Loucy (cell line): ENCODE measurements at regions not wholly inside any gene's neighbourhood (a gene's known extent, or its start where the extent isn't known, plus 50 kb on each side); places are given as distances from the start of the nearest gene placed in this dataset.

Source experiments
- H2AFZ ChIP-seq: fragments of 200-600 bp; sonication (generic); 2 replicates; pipeline ENCODE4 v1.6.0; 2016; ENCODE audit warnings: antibody characterized with exemption, mild to moderate bottlenecking, low read length, moderate library complexity
- H3F3A ChIP-seq: fragments of 200-600 bp; 2 replicates; pipeline ENCODE4 v1.6.0; 2016; ENCODE audit warnings: antibody characterized with exemption, low read depth, mild to moderate bottlenecking
- H3K27me3 ChIP-seq: fragments of 200-600 bp; sonication (generic); 2 replicates; pipeline ENCODE4 v1.6.1; 2014; ENCODE audit warnings: low read length, mild to moderate bottlenecking; ENCODE audit not compliant: insufficient read depth, poor library complexity, severe bottlenecking
- H3K36me3 ChIP-seq: fragments of 200-600 bp; sonication (generic); 2 replicates; pipeline ENCODE4 v1.6.1; 2016; ENCODE audit warnings: low read length; ENCODE audit not compliant: insufficient read depth
- H3K4me1 ChIP-seq: fragments of 200-600 bp; sonication (generic); 2 replicates; pipeline ENCODE4 v1.5.1; 2014; ENCODE audit warnings: low read length, mild to moderate bottlenecking; ENCODE audit not compliant: insufficient read depth, poor library complexity, severe bottlenecking
- H3K4me2 ChIP-seq: fragments of 200-600 bp; sonication (generic); 2 replicates; pipeline ENCODE4 v1.6.0; 2014; ENCODE audit warnings: antibody characterized with exemption, low read length, low read depth, mild to moderate bottlenecking; ENCODE audit not compliant: poor library complexity, severe bottlenecking
- H3K4me3 ChIP-seq: fragments of 200-600 bp; sonication (generic); 2 replicates; pipeline ENCODE4 v1.5.1; 2014; ENCODE audit warnings: low read length, mild to moderate bottlenecking, mixed read lengths; ENCODE audit not compliant: poor library complexity, severe bottlenecking
- H3K79me2 ChIP-seq: fragments of 200-600 bp; sonication (generic); 2 replicates; pipeline ENCODE4 v1.6.1; 2014; ENCODE audit warnings: low read length; ENCODE audit not compliant: insufficient read depth
- H3K9ac ChIP-seq: fragments of 200-600 bp; sonication (generic); 2 replicates; pipeline ENCODE4 v1.6.0; 2014; ENCODE audit warnings: mild to moderate bottlenecking, low read depth, low read length, moderate library complexity; ENCODE audit not compliant: poor library complexity, severe bottlenecking
- H3K9me2 ChIP-seq: fragments of 200-600 bp; sonication (generic); replicated peaks from 2 replicates; pipeline ENCODE4 v1.6.1; 2016; ENCODE audit warnings: low read depth, low read length, mixed read lengths
- H3K9me3 ChIP-seq: fragments of 200-600 bp; sonication (generic); 2 replicates; pipeline ENCODE4 v1.6.1; 2014; ENCODE audit warnings: mild to moderate bottlenecking, antibody characterized with exemption, low read length, low read depth; ENCODE audit not compliant: insufficient read depth
- H4K20me1 ChIP-seq: fragments of 200-600 bp; sonication (generic); 2 replicates; pipeline ENCODE4 v1.6.0; 2014; ENCODE audit warnings: antibody characterized with exemption, low read length, mild to moderate bottlenecking; ENCODE audit not compliant: insufficient read depth, poor library complexity, severe bottlenecking
- CTCF ChIP-seq: fragments of 200-600 bp; sonication (generic); conservative IDR thresholded peaks from 2 replicates; pipeline ENCODE4 v1.5.1; 2014; ENCODE audit warnings: mild to moderate bottlenecking, antibody characterized with exemption, low read length
- EZH2phosphoT487 ChIP-seq: fragments of 200-600 bp; IDR thresholded peaks from 2 replicates; pipeline ENCODE4 v1.6.1; 2018; ENCODE audit warnings: antibody characterized with exemption, mild to moderate bottlenecking, moderate library complexity, borderline replicate concordance

GRCh38 chr14:57085801-57086200 lies 182.9 kb downstream of the EXOC5 start:
- H3K4me2 ChIP-seq, result no peak overlapping the region
- H3F3A ChIP-seq, result no peaks in the 10 kb centered on the region
- no peaks in the 10 kb centered on the region for H3K9me2 ChIP-seq
- no peak overlapping the region for H2AFZ ChIP-seq
- TF ChIP-seq CTCF (no peak), EZH2phosphoT487 (no peak)
- no peaks in the 10 kb centered on the region for H3K27me3 ChIP-seq
- no peaks in the 10 kb centered on the region for H3K9me3 ChIP-seq
- no peaks in the 10 kb centered on the region for H4K20me1 ChIP-seq
- no peaks in the 10 kb centered on the region for H3K79me2 ChIP-seq
- no peaks in the 10 kb centered on the region for H3K4me1 ChIP-seq
- H3K4me3 ChIP-seq, result no peak overlapping the region
- no peaks in the 10 kb centered on the region for H3K36me3 ChIP-seq
- no peak overlapping the region for H3K9ac ChIP-seq

- Histone ChIP-seq H3F3A (no peaks in the 10 kb centered on the region), H2AFZ (no peak overlapping the region), H3K4me1 (no peaks in the 10 kb centered on the region), H3K27me3 (no peaks in the 10 kb centered on the region), H3K36me3 (no peaks in the 10 kb centered on the region), H3K9me3 (no peaks in the 10 kb centered on the region), H3K79me2 (no peaks in the 10 kb centered on the region), H4K20me1 (no peaks in the 10 kb centered on the region), H3K4me2 (no peak overlapping the region), H3K9ac (no peak overlapping the region), H3K9me2 (no peaks in the 10 kb centered on the region), H3K4me3 (no peak overlapping the region)
- TF ChIP-seq CTCF (no peak), EZH2phosphoT487 (no peak)
These were observed 183.7 kb downstream of the EXOC5 start for GRCh38 chr14:57085043-57085442.

- H3K9me2 ChIP-seq, result no peaks in the 10 kb centered on the region
- H3F3A ChIP-seq, result no peaks in the 10 kb centered on the region
- no peaks in the 10 kb centered on the region for H3K79me2 ChIP-seq
- H3K27me3 ChIP-seq, result no peaks in the 10 kb centered on the region
- H4K20me1 ChIP-seq, result no peaks in the 10 kb centered on the region
- no peaks in the 10 kb centered on the region for H3K9me3 ChIP-seq
- no peak overlapping the region for H3K9ac ChIP-seq
- TF ChIP-seq EZH2phosphoT487 (no peak), CTCF (no peak)
- H3K4me2 ChIP-seq, result no peak overlapping the region
- no peaks in the 10 kb centered on the region for H3K36me3 ChIP-seq
- no peaks in the 10 kb centered on the region for H3K4me1 ChIP-seq
- H2AFZ ChIP-seq, result no peak overlapping the region
- H3K4me3 ChIP-seq, result no peak overlapping the region
These were observed 188.0 kb downstream of the EXOC5 start for GRCh38 chr14:57080691-57081090.
